Neural progenitor cell (in vitro differentiated cells): ENCODE measurements at regions not wholly inside any gene's neighbourhood (a gene's known extent, or its start where the extent isn't known, plus 50 kb on each side); places are given as distances from the start of the nearest gene placed in this dataset.

Source experiments
- DNase-seq: peaks from one replicate; pipeline ENCODE4 v3.0.0-alpha.2; 2016; ENCODE audit warnings: low spot score
- H2AFZ ChIP-seq: fragments of 200-600 bp; sonication (generic); replicated peaks from 2 replicates; pipeline ENCODE4 v1.6.1; 2016; ENCODE audit warnings: antibody characterized with exemption
- H3F3A ChIP-seq: fragments of 200-600 bp; sonication (generic); 2 replicates; pipeline ENCODE4 v1.6.1; 2016; ENCODE audit warnings: antibody characterized with exemption, low read depth
- H3K27ac ChIP-seq: fragments of 200-600 bp; sonication (generic); 2 replicates; pipeline ENCODE4 v1.5.1; 2016; ENCODE audit warnings: mild to moderate bottlenecking
- H3K27me3 ChIP-seq: fragments of 200-600 bp; sonication (generic); 2 replicates; pipeline ENCODE4 v1.6.1; 2016; ENCODE audit warnings: mild to moderate bottlenecking, moderate library complexity
- H3K36me3 ChIP-seq: fragments of 200-600 bp; sonication (generic); 2 replicates; pipeline ENCODE4 v1.5.1; 2016
- H3K4me1 ChIP-seq: fragments of 200-600 bp; sonication (generic); 2 replicates; pipeline ENCODE4 v1.6.1; 2016; ENCODE audit warnings: mixed run types
- H3K4me2 ChIP-seq: fragments of 200-600 bp; sonication (generic); 2 replicates; pipeline ENCODE4 v1.6.1; 2016
- H3K4me3 ChIP-seq: fragments of 200-600 bp; sonication (generic); 2 replicates; pipeline ENCODE4 v1.5.1; 2016
- H3K79me2 ChIP-seq: fragments of 200-600 bp; sonication (generic); 2 replicates; pipeline ENCODE4 v1.6.1; 2016; ENCODE audit warnings: low read depth
- H3K9ac ChIP-seq: fragments of 200-600 bp; sonication (generic); 2 replicates; pipeline ENCODE4 v1.6.1; 2016
- H3K9me3 ChIP-seq: fragments of 200-600 bp; sonication (generic); 2 replicates; pipeline ENCODE4 v1.5.1; 2016; ENCODE audit warnings: low read depth
- H4K20me1 ChIP-seq: fragments of 200-600 bp; sonication (generic); 2 replicates; pipeline ENCODE4 v1.6.1; 2016; ENCODE audit warnings: low read depth
- H3K27ac Mint-ChIP-seq: 3 replicates; pipeline ENCODE4 v1.8.0; 2021; ENCODE audit warnings: mixed read lengths
- H3K27me3 Mint-ChIP-seq: 2 replicates; pipeline ENCODE4 v1.8.0; 2022; ENCODE audit warnings: low read depth, mild to moderate bottlenecking, inconsistent platforms, moderate library complexity, mixed read lengths; ENCODE audit not compliant: insufficient read depth
- H3K36me3 Mint-ChIP-seq: 3 replicates; pipeline ENCODE4 v1.8.0; 2021; ENCODE audit warnings: mixed read lengths
- H3K4me1 Mint-ChIP-seq: 3 replicates; pipeline ENCODE4 v1.8.0; 2021; ENCODE audit warnings: mixed read lengths
- H3K4me3 Mint-ChIP-seq: 3 replicates; pipeline ENCODE4 v1.8.0; 2021; ENCODE audit warnings: mild to moderate bottlenecking, moderate library complexity, mixed read lengths
- H3K9me3 Mint-ChIP-seq: 3 replicates; pipeline ENCODE4 v1.8.0; 2020; ENCODE audit warnings: mixed read lengths
- EZH2 ChIP-seq: fragments of 200-600 bp; sonication (generic); IDR thresholded peaks from 2 replicates; pipeline ENCODE4 v1.6.1; 2017; ENCODE audit warnings: antibody characterized with exemption, mild to moderate bottlenecking, moderate library complexity
- EZH2phosphoT487 ChIP-seq: fragments of 200-600 bp; sonication (generic); IDR thresholded peaks from 2 replicates; pipeline ENCODE4 v1.6.1; 2017; ENCODE audit warnings: antibody characterized with exemption
- TF ChIP-seq, protein P1 (sequence below): fragments of 200-600 bp; sonication (generic); IDR thresholded peaks from 2 replicates; pipeline ENCODE4 v1.5.1; 2017; ENCODE audit warnings: antibody characterized with exemption, mild to moderate bottlenecking

DNA sequence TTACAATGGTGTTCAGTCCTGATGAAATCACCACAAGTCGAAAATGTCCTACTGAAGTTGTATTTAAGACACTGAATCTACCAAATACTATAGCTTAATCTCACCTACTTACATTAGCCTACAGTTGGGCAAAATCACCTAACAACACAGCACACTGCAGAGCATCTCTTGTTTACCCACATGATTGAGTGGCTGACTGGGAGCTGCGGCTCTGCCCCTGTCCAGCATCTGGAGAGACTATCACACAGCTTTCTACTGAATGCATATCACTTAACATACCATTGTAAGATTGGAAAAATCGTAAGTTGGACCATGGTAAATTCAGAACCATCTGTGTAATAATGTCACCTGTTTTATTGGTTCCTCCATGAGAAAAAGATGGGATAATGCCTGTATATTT lies 1083.2 kb upstream of the PCDH7 start:
- no peaks in the 10 kb centered on the region for H3K36me3 Mint-ChIP-seq
- Histone ChIP-seq H3K9ac (no peak overlapping the region), H2AFZ (no peak overlapping the region), H3K27ac (no peak overlapping the region), H3K36me3 (no peaks in the 10 kb centered on the region), H3K27me3 (no peaks in the 10 kb centered on the region), H3K4me1 (no peaks in the 10 kb centered on the region), H3K4me2 (no peak overlapping the region), H4K20me1 (no peaks in the 10 kb centered on the region), H3K79me2 (no peaks in the 10 kb centered on the region), H3K4me3 (no peak overlapping the region), H3F3A (no peaks in the 10 kb centered on the region), H3K9me3 (no peaks in the 10 kb centered on the region)
- peaks cover 2% of the 10 kb centered on the region for H3K27me3 Mint-ChIP-seq
- no peak for DNase-seq
- no peaks in the 10 kb centered on the region for H3K4me1 Mint-ChIP-seq
- TF ChIP-seq, protein P1, sequence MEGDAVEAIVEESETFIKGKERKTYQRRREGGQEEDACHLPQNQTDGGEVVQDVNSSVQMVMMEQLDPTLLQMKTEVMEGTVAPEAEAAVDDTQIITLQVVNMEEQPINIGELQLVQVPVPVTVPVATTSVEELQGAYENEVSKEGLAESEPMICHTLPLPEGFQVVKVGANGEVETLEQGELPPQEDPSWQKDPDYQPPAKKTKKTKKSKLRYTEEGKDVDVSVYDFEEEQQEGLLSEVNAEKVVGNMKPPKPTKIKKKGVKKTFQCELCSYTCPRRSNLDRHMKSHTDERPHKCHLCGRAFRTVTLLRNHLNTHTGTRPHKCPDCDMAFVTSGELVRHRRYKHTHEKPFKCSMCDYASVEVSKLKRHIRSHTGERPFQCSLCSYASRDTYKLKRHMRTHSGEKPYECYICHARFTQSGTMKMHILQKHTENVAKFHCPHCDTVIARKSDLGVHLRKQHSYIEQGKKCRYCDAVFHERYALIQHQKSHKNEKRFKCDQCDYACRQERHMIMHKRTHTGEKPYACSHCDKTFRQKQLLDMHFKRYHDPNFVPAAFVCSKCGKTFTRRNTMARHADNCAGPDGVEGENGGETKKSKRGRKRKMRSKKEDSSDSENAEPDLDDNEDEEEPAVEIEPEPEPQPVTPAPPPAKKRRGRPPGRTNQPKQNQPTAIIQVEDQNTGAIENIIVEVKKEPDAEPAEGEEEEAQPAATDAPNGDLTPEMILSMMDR: no peak
- TF ChIP-seq EZH2: no peak
- no peak for TF ChIP-seq EZH2phosphoT487
- no peaks in the 10 kb centered on the region for H3K9me3 Mint-ChIP-seq
- H3K4me3 Mint-ChIP-seq: no peak overlapping the region
- H3K27ac Mint-ChIP-seq: no peak overlapping the region

- Mint-ChIP-seq H3K27ac (no peak overlapping the region), H3K27me3 (no peaks in the 10 kb centered on the region), H3K4me1 (no peaks in the 10 kb centered on the region), H3K36me3 (no peaks in the 10 kb centered on the region), H3K4me3 (no peak overlapping the region), H3K9me3 (no peaks in the 10 kb centered on the region)
- DNase-seq: no peak
- no peaks in the 10 kb centered on the region for H4K20me1 ChIP-seq
- no peaks in the 10 kb centered on the region for H3K27me3 ChIP-seq
- H3K4me3 ChIP-seq: no peak overlapping the region
- no peaks in the 10 kb centered on the region for H3F3A ChIP-seq
- H2AFZ ChIP-seq: no peak overlapping the region
- H3K4me1 ChIP-seq: peaks cover 2% of the 10 kb centered on the region
- H3K4me2 ChIP-seq: no peak overlapping the region
- H3K79me2 ChIP-seq: no peaks in the 10 kb centered on the region
- TF ChIP-seq EZH2phosphoT487: no peak
- TF ChIP-seq EZH2: no peak
- TF ChIP-seq, protein P1: no peak
- H3K36me3 ChIP-seq: no peaks in the 10 kb centered on the region
- H3K27ac ChIP-seq: no peak overlapping the region
- no peaks in the 10 kb centered on the region for H3K9me3 ChIP-seq
- H3K9ac ChIP-seq: no peak overlapping the region
These were observed 1066.9 kb upstream of the PCDH7 start for GRCh38 chr4:29653221-29653620.

- H4K20me1 ChIP-seq: no peaks in the 10 kb centered on the region
- no peak overlapping the region for H3K27ac Mint-ChIP-seq
- H3K9me3 ChIP-seq: no peaks in the 10 kb centered on the region
- no peaks in the 10 kb centered on the region for H3K4me1 ChIP-seq
- no peak for DNase-seq
- H3K36me3 ChIP-seq: no peaks in the 10 kb centered on the region
- H3K27me3 ChIP-seq: no peaks in the 10 kb centered on the region
- H3K9ac ChIP-seq: no peak overlapping the region
- no peaks in the 10 kb centered on the region for H3F3A ChIP-seq
- H3K9me3 Mint-ChIP-seq: peaks cover 1% of the 10 kb centered on the region
- H3K79me2 ChIP-seq: no peaks in the 10 kb centered on the region
- H3K4me1 Mint-ChIP-seq: no peaks in the 10 kb centered on the region
- TF ChIP-seq EZH2phosphoT487: no peak
- TF ChIP-seq, protein P1: no peak
- TF ChIP-seq EZH2: no peak
- no peak overlapping the region for H3K4me3 ChIP-seq
- no peak overlapping the region for H3K4me3 Mint-ChIP-seq
- no peaks in the 10 kb centered on the region for H3K36me3 Mint-ChIP-seq
- H2AFZ ChIP-seq: no peak overlapping the region
- peaks cover 3% of the 10 kb centered on the region for H3K27me3 Mint-ChIP-seq
- H3K27ac ChIP-seq: no peak overlapping the region
- no peak overlapping the region for H3K4me2 ChIP-seq
These were observed 1039.5 kb upstream of the PCDH7 start for GRCh38 chr4:29680644-29681043.

DNA sequence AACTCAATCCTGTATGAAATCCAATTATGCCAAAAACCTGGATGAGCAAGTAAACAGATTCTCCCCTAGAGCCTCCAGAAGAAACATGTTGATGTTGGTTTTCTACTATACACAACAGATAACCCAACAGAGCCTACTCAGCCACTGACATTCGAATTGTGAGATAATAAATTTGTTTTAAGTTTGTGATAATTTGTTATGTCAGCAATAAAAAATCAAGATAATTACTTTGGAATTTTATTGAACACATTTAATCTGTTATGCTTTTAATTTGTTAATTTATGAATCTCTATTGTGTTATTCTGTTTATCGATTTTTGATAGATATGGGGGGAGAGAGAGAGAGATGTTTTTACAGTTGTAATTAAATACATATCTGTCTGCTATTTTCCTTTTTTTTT lies 1016.1 kb upstream of the PCDH7 start:
- no peak for TF ChIP-seq EZH2
- no peak for TF ChIP-seq EZH2phosphoT487
- TF ChIP-seq, protein P1: no peak
- Histone ChIP-seq H3K4me1 (no peaks in the 10 kb centered on the region), H2AFZ (no peak overlapping the region), H3K36me3 (no peaks in the 10 kb centered on the region), H3F3A (no peaks in the 10 kb centered on the region), H3K4me2 (no peak overlapping the region), H3K9ac (no peak overlapping the region), H3K79me2 (no peaks in the 10 kb centered on the region), H3K4me3 (no peak overlapping the region), H4K20me1 (no peaks in the 10 kb centered on the region), H3K27ac (no peak overlapping the region), H3K27me3 (no peaks in the 10 kb centered on the region), H3K9me3 (peaks cover 3% of the 10 kb centered on the region)
- peaks cover 3% of the 10 kb centered on the region for H3K36me3 Mint-ChIP-seq
- peaks cover 4% of the 10 kb centered on the region for H3K4me1 Mint-ChIP-seq
- no peak overlapping the region for H3K27ac Mint-ChIP-seq
- no peaks in the 10 kb centered on the region for H3K27me3 Mint-ChIP-seq
- no peak for DNase-seq
- H3K9me3 Mint-ChIP-seq: peaks cover 14% of the 10 kb centered on the region
- H3K4me3 Mint-ChIP-seq: no peak overlapping the region
